Cardiac fibroblast (primary cell): ENCODE measurements at regions not wholly inside any gene's neighbourhood (a gene's known extent, or its start where the extent isn't known, plus 50 kb on each side); places are given as distances from the start of the nearest gene placed in this dataset.

Experiments
- DNase-seq, 2 donors: peaks; one replicate each; pipeline versions ENCODE4 v3.0.0 to v3.0.0-alpha.2; 2010; ENCODE audit warnings: low read depth in 2 of 2
- H3K4me3 ChIP-seq, 2 donors: replicated peaks in 1 of 2; 1 replicate in 1 of 2; 2 replicates in 1 of 2; pipeline ENCODE4 v1.5.1; 2011; ENCODE audit warnings: low read depth in 2 of 2, low read length in 2 of 2, mild to moderate bottlenecking in 2 of 2, moderate library complexity in 1 of 2
- CTCF ChIP-seq: IDR thresholded peaks from one replicate; pipeline ENCODE4 v1.5.1; 2011; ENCODE audit warnings: low read depth, mild to moderate bottlenecking, low read length, inconsistent platforms

- no peak overlapping the region for H3K4me3 ChIP-seq
- no peak for DNase-seq
- no peak for TF ChIP-seq CTCF
These were observed 53.7 kb upstream of the MGAT5 start for GRCh38 chr2:134200036-134200618.

GRCh38 chr2:134201533-134201932 lies 52.3 kb upstream of the MGAT5 start:
- no peak for TF ChIP-seq CTCF
- DNase-seq: no peak
- no peak overlapping the region for H3K4me3 ChIP-seq

GRCh38 chr2:134202371-134202770 lies 51.5 kb upstream of the MGAT5 start:
- TF ChIP-seq CTCF: no peak
- no peak for DNase-seq
- no peak overlapping the region for H3K4me3 ChIP-seq

GRCh38 chr2:134203175-134203574 lies 50.7 kb upstream of the MGAT5 start:
- DNase-seq: no peak
- H3K4me3 ChIP-seq: no peak overlapping the region
- no peak for TF ChIP-seq CTCF
